Spleen (tissue), 7 donors: ENCODE measurements at regions not wholly inside any gene's neighbourhood (a gene's known extent, or its start where the extent isn't known, plus 50 kb on each side); places are given as distances from the start of the nearest gene placed in this dataset.

Experiments used
- POLR2A ChIP-seq, 3 donors: fragments of 450-650 bp; IDR thresholded peaks; one replicate each; pipeline ENCODE4 v1.5.1; 2017; ENCODE audit warnings: antibody characterized with exemption in 3 of 3, mild to moderate bottlenecking in 1 of 3
- TF ChIP-seq, protein P1 (sequence below), 11 experiments: fragments of 200-600 bp in 7 of 11; fragments of 450-650 bp in 4 of 11; sonication (generic) in 4 of 11; IDR thresholded peaks in 8 of 11; conservative IDR thresholded peaks in 3 of 11; 1 replicate in 7 of 11; 2 replicates in 4 of 11; pipeline versions ENCODE4 v1.4.0 to v1.8.0; 2016 to 2021; ENCODE audit warnings: antibody characterized with exemption in 11 of 11, inconsistent platforms in 4 of 11, mild to moderate bottlenecking in 1 of 11
- donor health status: DM: no; HTN: no; CAD: no; lungs with moderate emphysema.
- donor health status: DM: no; HTN: no; CAD: no.
- donor health status: DM: no; HTN: no; CAD: no.

DNA sequence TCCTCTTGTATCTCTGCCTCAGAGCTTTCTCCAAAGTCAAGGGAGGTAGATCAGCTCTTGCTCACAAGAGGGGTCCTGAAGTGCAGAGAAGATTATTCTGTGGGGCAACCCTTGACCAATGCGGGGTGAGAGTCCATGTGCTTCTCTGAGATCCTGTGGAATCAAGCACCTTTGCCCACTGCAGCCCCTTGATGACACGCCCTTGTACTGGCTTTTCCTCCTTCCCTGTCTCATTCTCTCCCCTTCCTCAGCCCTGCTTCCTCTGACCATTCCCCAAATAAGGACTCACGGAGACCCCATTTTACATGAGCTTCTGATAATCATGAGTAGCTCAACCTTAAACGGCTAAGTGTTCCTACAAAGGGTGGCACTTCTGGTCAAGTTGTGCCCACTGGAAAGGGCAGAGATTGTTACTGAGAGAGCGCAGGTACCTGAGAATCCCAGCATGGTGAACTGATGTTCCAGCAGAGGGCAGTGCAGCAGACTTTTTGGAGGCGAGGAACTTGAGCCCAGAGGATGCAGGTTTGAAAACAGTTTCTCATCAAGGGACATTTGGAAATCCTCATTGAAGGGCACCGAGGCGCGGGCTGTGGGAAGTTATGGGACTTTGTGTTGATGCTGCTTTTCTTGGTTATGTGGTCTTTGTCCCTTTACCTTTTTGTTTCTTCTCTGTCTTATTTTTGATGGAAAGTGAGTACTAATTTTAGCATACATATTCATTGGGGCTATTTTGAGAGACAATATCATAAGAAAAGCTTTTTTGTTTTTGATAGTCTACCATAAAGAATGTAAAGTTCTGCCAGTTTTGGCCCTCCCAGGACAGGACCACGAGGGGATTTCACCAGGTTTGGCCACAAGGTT, 201.3 kb downstream of the RBM46 start:
- TF ChIP-seq, protein P1, sequence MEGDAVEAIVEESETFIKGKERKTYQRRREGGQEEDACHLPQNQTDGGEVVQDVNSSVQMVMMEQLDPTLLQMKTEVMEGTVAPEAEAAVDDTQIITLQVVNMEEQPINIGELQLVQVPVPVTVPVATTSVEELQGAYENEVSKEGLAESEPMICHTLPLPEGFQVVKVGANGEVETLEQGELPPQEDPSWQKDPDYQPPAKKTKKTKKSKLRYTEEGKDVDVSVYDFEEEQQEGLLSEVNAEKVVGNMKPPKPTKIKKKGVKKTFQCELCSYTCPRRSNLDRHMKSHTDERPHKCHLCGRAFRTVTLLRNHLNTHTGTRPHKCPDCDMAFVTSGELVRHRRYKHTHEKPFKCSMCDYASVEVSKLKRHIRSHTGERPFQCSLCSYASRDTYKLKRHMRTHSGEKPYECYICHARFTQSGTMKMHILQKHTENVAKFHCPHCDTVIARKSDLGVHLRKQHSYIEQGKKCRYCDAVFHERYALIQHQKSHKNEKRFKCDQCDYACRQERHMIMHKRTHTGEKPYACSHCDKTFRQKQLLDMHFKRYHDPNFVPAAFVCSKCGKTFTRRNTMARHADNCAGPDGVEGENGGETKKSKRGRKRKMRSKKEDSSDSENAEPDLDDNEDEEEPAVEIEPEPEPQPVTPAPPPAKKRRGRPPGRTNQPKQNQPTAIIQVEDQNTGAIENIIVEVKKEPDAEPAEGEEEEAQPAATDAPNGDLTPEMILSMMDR (IDR thresholded peaks at IDR 0.05 in 8 of 11, conservative IDR thresholded peaks at IDR 0.05 in 3 of 11), result peak in 9 of 11 experiments; percentile 25 to 65 (median 53)
- no peak for TF ChIP-seq POLR2A (IDR thresholded peaks at IDR 0.05)
